Mucosa of descending colon (tissue), 3 donors: ENCODE measurements at regions not wholly inside any gene's neighbourhood (a gene's known extent, or its start where the extent isn't known, plus 50 kb on each side); places are given as distances from the start of the nearest gene placed in this dataset.

Source experiments
- ATAC-seq: fragments of 200-7000 bp; cut with Tn5 transposase; one replicate; pipeline ENCODE4 v1.9.1; 2020; ENCODE audit warnings: mild to moderate bottlenecking, moderate library complexity
- DNase-seq, 3 donors: peaks; one replicate each; pipeline ENCODE4 v3.0.0-alpha.2; 2020
- H3K36me3 ChIP-seq: fragments of 200-600 bp; one replicate; pipeline ENCODE4 v1.8.0; 2021; ENCODE audit warnings: low read depth, mild to moderate bottlenecking
- H3K4me1 ChIP-seq: fragments of 200-600 bp; one replicate; pipeline ENCODE4 v1.8.0; 2021; ENCODE audit warnings: low read depth, mild to moderate bottlenecking
- H3K4me3 ChIP-seq: fragments of 200-600 bp; one replicate; pipeline ENCODE4 v1.8.0; 2021; ENCODE audit warnings: mild to moderate bottlenecking
- H3K9me3 ChIP-seq: fragments of 200-600 bp; one replicate; pipeline ENCODE4 v1.8.0; 2021; ENCODE audit warnings: mild to moderate bottlenecking
- CTCF ChIP-seq: fragments of 200-600 bp; IDR thresholded peaks from one replicate; pipeline ENCODE4 v1.8.0; 2022; ENCODE audit warnings: antibody characterized with exemption, mild to moderate bottlenecking
- intact Hi-C, 2 donors: fragments of 100-400 bp; cut with DNase I in 1 of 2; cut with micrococcal nuclease in 1 of 2; formaldehyde crosslinking; loops; one replicate each; pipeline versions ENCODE4 v1.11.0 to v1.11.1; 2022; cut with DNase I, micrococcal nuclease
- donor health status: DM: no; HTN: no; CAD: no; lungs with moderate emphysema.
- donor health status: DM: no; HTN: no; CAD: no.
- donor health status: DM: no; HTN: yes; CAD: no.

GRCh38 chr7:89477991-89478390, 676.3 kb upstream of the STEAP1 start:
- intact Hi-C loops: no loop called here
- Histone ChIP-seq H3K9me3 (peaks cover 2% of the 10 kb centered on the region), H3K4me3 (no peak overlapping the region), H3K36me3 (no peaks in the 10 kb centered on the region), H3K4me1 (no peaks in the 10 kb centered on the region)
- DNase-seq (no peak), ATAC-seq (no peak)
- no peak for TF ChIP-seq CTCF

GRCh38 chr7:89495704-89496103, 658.6 kb upstream of the STEAP1 start:
- Histone ChIP-seq H3K9me3 (no peaks in the 10 kb centered on the region), H3K4me3 (no peak overlapping the region), H3K4me1 (no peaks in the 10 kb centered on the region), H3K36me3 (no peaks in the 10 kb centered on the region)
- no peak for TF ChIP-seq CTCF
- intact Hi-C loops: no loop called here
- DNase-seq: no peak
- ATAC-seq: no peak

DNA sequence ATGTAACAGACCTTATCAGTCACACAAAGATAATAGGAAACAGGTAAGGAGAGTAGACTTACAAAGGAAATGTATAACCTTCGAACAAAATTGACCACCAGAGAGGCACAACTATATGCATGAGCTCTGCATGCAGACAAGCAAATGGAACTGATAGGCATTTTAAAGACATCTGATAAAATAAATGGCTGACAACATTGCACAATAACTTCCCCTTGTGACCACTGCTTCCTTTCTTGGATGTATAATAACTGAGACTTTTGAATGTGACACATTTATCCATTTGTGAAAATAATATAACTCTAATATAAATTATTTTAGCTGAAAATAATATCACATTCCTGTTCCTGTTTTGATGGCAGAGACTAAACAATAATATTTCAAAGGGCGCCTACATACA, 654.2 kb upstream of the STEAP1 start:
- Histone ChIP-seq H3K9me3 (no peaks in the 10 kb centered on the region), H3K4me3 (no peak overlapping the region), H3K36me3 (no peaks in the 10 kb centered on the region), H3K4me1 (no peaks in the 10 kb centered on the region)
- DNase-seq (no peak), ATAC-seq (no peak)
- intact Hi-C loops: no loop called here
- no peak for TF ChIP-seq CTCF

DNA sequence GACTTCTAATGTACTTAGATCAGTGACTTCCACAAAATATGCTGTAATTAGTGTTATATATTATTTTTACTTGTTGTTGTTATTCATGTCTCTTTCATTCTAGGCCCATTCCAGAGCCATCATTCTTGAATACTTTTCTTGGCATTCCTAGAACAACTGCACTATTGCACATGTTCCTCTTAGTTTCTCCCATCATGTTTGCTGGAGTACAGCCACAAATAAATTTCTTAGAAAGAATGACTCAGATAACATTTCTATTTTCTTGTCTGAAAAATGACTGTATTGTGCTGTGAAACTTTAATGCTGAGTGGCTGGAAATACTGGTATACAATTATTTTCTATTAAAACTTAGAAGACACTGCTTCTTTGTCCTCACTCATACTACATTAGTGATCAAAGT, 651.0 kb upstream of the STEAP1 start:
- ATAC-seq (no peak), DNase-seq (no peak)
- no peak for TF ChIP-seq CTCF
- Histone ChIP-seq H3K4me3 (no peak overlapping the region), H3K4me1 (no peaks in the 10 kb centered on the region), H3K36me3 (no peaks in the 10 kb centered on the region), H3K9me3 (peaks cover 3% of the 10 kb centered on the region)
- intact Hi-C loops: no loop called here

DNA sequence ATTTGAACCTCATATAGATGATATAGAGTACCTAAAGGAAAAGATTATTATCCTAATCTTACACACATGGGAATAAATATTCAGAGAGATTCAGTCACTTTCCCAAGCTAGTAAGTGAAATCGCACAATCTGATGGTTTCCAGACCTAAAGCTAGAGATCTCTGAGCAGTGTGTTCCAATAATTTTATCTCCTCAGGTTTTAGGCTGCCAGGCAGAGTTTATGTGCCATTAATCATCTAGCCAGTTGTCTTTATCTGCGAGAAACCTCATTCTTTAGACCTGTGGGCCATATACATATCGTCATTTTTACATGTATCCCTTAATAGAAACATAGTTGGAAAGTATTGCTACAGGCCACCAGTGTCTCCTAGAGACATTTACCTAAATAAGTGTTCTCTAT, 647.2 kb upstream of the STEAP1 start:
- Histone ChIP-seq H3K4me1 (no peaks in the 10 kb centered on the region), H3K9me3 (peaks cover 3% of the 10 kb centered on the region), H3K4me3 (no peak overlapping the region), H3K36me3 (no peaks in the 10 kb centered on the region)
- ATAC-seq (no peak), DNase-seq (no peak)
- intact Hi-C loops: no loop called here
- TF ChIP-seq CTCF: no peak

GRCh38 chr7:89511900-89512299, 642.4 kb upstream of the STEAP1 start:
- Histone ChIP-seq H3K36me3 (no peaks in the 10 kb centered on the region), H3K4me3 (no peak overlapping the region), H3K9me3 (peaks cover 4% of the 10 kb centered on the region), H3K4me1 (no peaks in the 10 kb centered on the region)
- intact Hi-C loops: no loop called here
- TF ChIP-seq CTCF: no peak
- ATAC-seq: no peak
- DNase-seq: no peak
